D721Med (cell line): ENCODE measurements at regions not wholly inside any gene's neighbourhood (a gene's known extent, or its start where the extent isn't known, plus 50 kb on each side); places are given as distances from the start of the nearest gene placed in this dataset.

Source experiments
- DNase-seq: peaks from one replicate; pipeline ENCODE4 v3.0.0; 2011; ENCODE audit warnings: low spot score; ENCODE audit not compliant: insufficient read length
- FAIRE-seq: peaks from 2 replicates; lab custom pipeline; 2011; peaks lifted over from hg19 to GRCh38; lab: Jason Lieb, UNC
- CTCF ChIP-seq: IDR thresholded peaks from 2 replicates; pipeline ENCODE4 v1.5.1; 2012; ENCODE audit warnings: mild to moderate bottlenecking, control low read depth; ENCODE audit not compliant: insufficient read depth; ENCODE audit errors: missing control alignments

DNA sequence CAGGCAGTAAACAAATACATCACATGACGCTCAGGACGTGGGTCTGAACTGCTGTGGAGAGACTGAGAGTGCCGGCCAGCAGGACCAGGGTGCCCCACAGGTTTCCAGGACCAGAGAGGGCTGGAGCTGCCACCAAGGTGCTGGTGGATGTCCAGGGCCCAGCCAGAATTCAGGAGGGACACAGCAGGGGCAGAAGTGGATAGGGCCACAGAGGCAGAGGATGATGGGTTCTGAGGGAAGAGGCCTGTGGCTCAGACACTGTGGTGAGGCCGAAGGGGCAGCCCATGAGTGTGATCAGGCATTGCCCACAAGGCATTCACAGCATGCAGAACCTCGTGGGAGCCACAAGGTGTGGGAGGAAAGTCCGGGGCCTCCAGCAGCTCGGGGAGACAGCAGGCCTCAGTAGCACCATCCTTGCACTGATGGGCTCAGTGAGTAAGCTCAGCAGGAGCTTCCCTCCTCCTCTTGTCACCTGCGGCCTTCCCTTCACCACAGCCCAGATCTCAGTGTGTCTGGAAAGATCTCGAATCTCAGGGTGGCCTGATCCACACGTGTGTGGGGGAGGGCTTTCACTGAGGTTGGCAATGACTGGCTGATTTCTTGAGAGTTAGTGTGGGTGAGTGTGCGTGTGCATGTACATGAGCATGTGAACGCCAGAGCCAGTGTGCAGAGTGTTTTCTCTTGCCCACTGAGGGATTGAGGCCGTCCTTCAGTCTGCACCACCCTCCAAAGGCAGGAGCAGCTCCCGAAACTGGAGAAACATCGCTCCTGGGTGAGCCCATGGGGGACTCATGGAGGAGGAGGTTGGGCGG is 181.8 kb upstream of the RAB6C start:
- TF ChIP-seq CTCF, result no peak
- FAIRE-seq, result no peak
- DNase-seq, result no peak

GRCh38 chr2:129798301-129798581 is 181.2 kb upstream of the RAB6C start:
- FAIRE-seq (no peak), DNase-seq (no peak)
- no peak for TF ChIP-seq CTCF

GRCh38 chr2:129798626-129799025 is 180.8 kb upstream of the RAB6C start:
- no peak for DNase-seq
- FAIRE-seq, result no peak
- no peak for TF ChIP-seq CTCF

DNA sequence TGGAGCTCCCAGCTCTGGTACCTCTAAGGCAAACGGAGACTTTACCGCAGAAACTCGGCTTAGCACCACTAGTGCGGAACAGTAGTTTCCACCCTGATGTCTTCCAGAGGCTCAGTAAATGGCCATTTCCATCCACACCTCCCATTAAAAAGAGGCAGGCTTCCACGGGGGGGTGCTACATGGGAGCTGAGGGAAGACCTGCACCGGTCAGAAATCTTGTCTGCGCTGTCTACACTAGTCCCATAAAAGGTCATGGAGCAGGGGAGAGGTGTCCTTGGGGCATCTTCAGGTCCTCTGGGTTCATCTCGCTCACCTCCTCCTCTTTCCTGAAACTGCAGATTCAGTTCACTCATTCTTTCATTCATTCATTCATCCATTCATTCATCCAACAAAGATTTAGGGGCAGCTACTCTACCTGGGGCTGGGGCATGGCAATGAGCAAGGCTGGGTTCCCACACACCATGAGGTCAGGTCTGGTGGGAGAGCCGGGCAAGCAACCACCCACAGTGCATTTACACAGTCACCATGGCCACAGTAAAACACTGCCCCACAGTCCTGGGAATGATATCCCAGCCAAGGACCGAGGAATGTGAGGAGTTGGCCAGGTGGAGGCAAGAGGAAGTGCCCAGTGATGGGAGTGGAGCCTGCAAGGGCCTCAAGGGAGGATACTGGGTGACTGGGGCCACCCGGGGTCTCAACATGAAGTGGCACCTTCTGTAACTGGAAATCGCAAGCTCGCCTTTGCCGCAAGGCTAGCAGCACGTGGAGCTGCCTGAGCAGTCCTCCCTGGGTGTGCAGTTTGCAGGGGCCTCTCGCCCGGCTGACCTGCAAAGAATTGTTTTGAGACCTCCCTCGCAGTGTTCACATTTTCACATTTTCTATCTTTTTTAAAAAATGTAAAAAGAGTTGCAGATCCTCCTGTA is 180.2 kb upstream of the RAB6C start:
- FAIRE-seq, result no peak

DNA sequence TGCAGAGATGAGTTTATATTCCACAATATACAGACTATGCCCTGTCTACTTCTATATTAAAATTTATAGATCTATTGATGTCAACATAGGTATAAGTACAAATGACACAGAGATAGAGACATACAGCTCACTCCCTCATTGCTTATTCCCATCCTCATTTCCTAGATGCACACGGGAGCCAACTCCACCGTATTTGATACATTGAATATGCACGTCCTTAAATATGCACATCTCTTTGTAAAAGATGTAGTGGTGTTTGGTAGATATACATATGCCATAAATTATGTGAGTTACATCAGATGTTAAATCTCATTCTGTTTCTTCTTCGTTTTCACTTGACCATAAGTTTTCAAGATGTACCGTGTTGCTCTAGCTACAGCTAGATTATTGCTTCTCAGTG is 179.2 kb upstream of the RAB6C start:
- no peak for TF ChIP-seq CTCF
- DNase-seq (no peak), FAIRE-seq (no peak)

More for the DNA sequence above, 180.2 kb upstream of the RAB6C start:
- no peak for DNase-seq
- no peak for TF ChIP-seq CTCF

DNA sequence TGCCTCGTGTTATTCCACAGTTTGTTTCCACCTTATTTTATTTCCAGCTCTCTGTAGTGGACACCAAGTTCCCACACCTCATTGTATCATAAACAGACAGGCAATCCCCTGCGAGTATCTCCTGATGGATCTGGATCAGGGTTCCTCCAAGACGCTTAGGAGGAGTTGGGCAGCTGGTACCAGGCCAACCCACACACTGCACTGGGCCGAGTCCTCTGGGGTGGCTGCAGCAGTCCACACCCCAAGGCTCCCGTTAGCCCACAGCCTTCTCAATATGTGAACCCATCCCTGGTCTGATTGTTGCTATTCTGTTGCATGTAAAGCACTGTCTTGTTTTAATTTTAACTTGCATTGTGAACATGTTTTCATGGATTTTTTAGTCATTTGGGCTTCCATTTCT is 178.8 kb upstream of the RAB6C start:
- no peak for TF ChIP-seq CTCF
- FAIRE-seq (no peak), DNase-seq (no peak)
